NCI-H1694 treated with DMSO at 0.1 percent for 48 hours (cell line): ENCODE measurements at regions not wholly inside any gene's neighbourhood (a gene's known extent, or its start where the extent isn't known, plus 50 kb on each side); places are given as distances from the start of the nearest gene placed in this dataset.

Experiments
- DNase-seq: peaks from one replicate; lab custom pipeline; 2025; lab: John Stamatoyannopoulos, UW

DNA sequence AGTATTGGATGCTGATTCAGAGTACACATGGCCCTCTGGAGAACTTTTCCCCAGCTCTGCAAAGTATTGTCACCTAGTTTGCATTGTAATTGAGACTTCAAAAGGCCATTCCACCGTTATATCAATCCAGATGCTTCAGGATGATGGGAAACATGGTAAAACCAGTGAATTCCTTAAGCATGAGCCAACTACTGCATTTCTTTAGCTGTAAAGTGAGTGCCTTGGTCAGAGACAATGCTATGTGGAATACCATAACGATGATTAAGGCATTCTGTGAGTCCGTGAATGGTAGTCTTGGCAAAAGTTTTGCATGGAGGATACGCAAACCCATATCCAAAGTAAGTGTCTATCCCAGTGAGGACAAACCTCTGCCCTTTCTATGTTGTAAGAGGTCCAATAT lies 355.2 kb downstream of the DCAF12L2 start:
- no peak for DNase-seq

DNA sequence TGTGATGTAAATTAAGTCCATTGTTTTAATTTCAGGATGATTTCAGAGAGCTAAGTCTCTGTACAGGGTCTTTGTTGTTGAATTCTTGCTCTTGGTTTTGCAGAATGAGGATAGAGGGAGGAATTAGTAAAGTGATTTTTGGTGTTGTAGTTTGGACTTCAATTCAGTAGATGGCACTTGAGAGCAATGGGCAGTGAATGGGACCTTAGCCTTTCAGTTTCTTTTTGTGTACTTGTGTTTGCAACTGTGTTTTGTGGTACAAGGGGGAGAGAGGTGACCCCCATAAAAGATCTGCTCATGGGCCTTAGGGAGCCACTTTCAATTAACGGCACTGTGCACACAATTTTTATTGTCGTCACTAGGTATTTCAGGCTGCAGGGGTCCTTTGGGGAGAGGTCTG lies 340.0 kb downstream of the DCAF12L2 start:
- DNase-seq: no peak

DNA sequence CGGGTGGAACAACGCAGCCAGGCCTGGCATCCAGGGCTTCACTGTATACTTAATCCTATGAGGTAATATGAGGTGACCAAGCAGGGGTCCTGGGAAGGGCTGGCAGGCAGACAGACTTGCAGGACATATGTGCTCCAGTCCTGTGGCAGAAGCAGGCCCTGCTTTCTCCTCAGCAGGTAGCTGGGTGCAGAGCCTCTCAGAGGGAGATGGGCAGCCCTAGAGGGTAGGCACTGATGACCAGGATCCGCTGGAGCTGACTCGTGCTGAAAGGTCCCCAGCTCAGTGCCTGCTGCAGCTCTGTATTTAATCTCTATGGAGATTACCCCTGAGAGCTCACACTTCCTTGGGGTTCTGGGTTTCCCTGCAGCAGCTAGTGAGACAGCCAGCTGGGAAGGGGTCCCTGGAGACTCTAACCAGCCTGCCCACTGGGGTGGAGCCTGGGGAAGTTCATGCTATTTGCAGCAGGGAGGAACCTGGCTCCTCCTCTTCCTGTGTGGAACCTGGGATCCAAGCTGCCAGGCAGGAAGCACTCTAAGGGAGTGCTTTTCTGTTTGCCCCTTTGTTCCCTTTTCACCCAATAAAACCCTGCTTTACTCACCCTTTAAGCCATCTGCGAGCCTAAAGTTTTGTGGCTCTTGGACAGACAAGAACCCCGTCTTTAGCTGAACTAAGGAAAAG lies 339.2 kb downstream of the DCAF12L2 start:
- no peak for DNase-seq

DNA sequence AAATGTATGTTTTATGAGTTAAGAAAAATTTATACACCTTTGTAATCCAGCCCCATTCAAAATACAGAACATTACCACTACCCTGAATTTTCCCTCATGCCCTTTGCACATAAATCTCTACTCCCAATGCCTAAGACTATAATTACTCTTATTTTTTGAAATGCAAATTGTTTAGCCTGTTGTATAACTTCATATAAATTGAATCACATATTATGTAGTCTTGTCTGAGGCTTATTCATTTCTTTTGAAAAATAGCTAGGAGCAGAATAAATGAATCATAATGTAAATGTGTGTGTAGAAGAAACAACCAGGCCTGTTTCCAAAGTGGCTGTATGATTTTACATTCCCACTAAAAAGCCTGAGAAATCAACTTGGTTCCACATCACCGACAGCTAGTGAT lies 319.8 kb downstream of the DCAF12L2 start:
- no peak for DNase-seq

DNA sequence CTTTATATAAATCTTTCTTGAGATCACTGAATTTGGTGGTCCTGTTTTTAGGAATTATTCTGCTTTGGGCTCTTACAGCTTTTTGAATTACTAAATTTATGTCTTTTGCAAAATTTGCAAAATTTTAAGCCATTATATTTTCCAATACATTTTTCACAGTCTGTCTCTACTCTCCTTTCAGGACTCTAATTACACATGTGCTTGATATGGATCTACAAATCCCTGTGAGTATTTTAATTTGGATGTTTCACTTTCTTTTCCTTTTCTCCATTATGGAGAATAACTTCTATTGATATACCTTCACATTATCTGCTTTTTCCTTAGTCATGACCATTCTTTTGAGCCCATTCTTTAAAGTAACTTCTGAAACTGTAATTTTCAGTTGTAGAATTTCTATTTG lies 315.4 kb downstream of the DCAF12L2 start:
- no peak for DNase-seq

DNA sequence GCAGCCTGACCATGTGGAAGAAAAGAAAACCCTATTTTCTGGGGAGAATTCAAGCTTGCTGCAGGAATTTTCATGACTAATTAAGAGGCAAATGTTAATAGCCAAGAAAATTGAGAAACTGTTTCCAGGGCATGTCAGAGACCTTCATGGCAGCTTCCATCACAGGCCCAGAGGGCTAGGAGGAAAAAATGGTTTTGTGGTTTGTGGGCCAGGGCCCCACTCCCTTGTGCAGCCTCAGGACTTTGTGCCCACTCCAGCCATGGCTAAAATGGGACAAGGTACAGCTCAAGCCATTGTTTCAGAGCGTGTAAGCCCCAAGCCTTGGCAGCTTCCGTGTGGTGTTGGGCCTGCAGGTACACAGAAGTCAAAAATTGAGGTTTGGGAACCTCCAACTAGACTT lies 282.9 kb downstream of the DCAF12L2 start:
- DNase-seq: no peak

DNA sequence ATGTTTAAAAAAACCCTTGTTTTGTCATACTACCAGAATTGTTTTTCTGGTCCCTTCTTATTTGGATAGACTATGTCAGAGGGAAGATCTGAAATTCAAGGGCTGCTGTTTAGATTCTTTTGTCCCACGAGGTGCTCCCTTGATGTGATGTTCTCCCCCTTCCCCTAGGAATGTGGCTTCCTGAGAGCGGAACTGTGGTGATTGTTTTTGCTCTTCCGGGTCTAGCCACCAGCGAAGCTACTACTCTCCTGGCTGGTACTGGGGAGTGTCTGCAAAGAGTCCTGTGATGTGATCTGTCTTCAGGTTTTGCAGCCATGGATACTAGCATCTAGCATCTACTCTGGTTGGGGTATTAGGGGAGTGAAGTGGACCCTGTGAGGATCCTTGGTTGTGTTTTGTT lies 271.1 kb downstream of the DCAF12L2 start:
- DNase-seq: no peak

DNA sequence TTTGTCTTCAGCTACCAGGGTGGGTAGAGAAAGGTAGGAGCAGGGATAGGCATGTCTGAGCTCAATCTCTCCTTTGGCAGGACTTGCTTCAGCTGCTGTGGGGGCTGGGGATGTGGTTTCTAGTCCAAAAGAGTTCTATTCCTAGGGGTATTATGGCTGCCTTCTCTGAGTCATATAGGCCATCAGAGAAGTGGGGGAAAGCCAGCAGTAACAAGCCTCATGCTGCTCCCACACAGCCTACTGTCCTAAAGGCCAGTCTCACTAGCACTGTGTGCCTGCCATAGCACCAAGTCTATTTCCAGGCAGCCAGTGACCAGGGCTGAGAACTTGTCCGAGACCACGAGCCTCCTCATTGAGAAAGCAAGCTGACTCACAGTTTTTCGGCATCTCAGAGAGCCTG lies 270.6 kb downstream of the DCAF12L2 start:
- DNase-seq: no peak

DNA sequence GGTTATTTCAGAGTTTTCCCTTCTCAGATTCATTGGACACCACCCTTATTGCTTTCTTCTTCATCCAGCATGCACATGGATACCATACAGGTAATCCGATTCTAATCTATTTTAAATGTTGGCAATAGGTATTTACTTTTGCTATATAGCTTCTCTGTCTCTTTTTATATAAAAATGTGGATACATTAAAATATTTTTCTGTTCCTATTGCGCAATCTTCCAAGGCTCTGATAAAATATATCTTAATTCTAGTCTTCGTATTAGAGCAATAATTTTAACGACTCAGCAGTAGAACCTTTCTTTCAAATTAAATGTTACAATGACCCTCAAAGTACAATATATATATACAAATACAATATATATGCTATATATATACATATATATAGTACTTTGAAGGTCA lies 239.8 kb downstream of the DCAF12L2 start:
- DNase-seq: no peak

DNA sequence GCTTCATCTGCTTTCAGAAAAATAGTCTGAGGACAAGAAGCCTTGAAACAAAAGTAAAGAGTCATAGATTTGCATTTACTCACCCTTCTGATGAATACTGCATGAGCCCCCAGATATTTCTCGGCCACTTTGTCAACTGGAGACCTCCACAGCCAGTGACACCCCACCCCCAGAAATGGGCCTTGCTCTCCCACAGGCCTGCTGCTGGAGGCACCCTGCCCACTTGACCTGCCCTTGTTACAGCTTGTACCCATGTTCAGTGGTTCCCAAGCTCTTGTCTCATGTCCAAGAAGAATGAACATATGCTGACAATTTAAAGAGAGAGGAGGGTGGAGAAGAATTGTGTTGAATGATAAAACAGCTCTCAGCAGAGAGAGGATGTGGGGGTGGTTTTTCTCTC lies 225.1 kb downstream of the DCAF12L2 start:
- DNase-seq: no peak

DNA sequence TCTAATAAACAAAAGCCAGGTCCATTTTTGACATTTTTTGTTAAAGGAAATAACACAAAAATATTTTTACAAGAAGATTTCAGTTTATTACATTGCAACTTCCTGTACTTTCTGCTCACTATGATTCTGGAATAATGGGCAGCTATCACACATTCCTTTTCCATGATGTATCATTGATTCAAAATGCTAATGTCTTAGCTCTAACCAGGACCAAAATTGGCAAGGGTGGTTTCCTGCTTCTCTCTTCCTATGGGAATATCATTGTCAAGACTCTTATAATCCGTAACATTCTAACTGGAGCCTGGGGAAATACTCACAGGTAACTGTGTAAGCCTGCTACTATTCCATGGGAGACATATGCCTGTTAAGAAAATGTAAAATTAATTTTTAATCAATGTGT lies 218.6 kb downstream of the DCAF12L2 start:
- no peak for DNase-seq

DNA sequence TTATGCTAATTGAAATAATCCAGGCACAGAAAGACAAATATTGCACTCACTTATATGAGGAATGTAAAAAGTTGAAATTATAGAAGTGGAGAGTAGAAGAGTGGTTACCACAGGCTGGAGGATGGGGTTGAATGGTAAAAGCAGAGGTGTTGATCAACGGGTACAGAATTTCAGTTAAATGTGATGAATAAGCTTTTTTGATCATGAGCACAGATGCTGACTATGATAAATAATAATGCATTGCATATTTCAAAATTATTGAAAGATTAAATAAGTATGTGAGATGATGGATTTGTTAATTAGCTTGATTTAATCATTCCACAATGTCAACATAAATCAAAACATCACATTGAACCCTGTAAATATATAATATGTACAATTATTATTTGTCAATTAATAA lies 213.1 kb downstream of the DCAF12L2 start:
- DNase-seq: no peak

DNA sequence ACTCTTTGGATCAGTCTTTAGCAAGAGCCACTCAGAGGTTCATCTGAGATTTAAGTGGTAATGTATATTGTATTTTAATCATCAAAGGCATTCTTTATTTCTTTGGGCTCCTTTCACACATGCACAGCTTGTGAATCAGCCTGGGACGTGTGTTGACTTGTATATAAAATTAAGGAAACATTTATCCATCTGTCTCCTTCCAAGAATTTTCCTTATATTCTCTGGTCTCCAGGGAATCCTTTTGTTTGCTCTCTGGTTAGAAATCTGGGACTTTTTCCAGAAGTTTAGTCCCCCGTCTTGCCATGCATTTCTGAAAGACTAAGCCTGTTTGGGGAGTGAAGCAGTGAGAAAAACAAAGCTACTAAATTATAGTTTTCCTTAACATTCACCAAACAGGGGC lies 212.3 kb downstream of the DCAF12L2 start:
- no peak for DNase-seq

DNA sequence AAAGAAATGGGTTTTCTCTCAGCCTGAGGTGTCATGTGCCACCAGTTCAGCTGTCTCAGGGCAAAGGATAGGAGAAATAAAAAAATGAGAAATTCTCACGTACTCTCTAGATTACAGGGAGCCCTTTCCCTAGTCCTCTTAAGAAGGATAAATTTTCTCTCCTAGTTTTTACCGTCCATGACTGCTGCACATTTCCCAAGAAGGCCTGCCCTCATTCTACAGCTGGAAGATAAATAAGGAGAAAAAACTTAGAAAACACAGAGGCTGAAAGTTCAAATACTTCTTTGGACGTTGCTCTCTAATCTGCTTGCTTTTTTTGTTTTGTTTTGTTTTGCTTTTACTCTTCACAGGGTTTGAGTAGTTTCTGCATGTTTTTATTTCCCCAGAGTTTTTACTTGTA lies 211.9 kb downstream of the DCAF12L2 start:
- no peak for DNase-seq

DNA sequence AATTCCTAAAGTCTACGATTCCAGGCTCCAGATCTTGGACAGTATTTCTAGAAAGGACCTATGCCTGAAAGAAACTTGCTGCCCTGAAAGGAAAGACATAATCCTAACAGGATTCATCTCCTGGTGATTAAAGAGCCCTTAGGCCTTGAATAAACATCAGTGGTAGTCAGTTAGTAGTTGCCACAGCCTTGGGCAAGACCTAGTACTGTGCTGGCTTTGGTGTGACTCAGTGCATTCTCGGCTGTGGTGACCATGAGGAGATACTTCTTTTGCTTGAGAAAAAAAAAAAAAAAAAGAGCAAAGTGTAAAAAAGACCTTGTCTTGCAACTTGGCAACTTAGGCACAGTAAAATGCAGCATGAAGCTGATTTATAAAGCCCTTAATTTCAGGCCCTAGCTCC lies 188.2 kb downstream of the DCAF12L2 start:
- no peak for DNase-seq

DNA sequence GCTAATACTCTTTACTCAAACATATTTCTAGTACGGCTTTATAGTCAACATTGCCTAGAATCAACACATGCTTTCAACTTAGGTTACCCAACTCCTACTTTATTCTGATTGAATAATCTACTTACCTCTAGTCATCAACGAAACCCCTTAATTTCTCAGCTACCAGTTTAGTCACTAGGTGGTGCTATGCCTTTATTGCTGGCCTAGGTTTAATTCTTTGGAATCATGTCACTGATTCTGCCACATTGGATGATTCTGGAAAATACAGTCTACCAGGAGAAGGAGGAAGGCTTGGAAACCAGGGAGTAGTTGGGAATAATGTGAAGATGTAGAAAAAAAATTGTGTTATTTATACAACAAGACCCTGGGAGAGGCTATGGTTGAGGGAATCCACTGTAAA lies 167.7 kb downstream of the DCAF12L2 start:
- DNase-seq: peak; percentile 4

DNA sequence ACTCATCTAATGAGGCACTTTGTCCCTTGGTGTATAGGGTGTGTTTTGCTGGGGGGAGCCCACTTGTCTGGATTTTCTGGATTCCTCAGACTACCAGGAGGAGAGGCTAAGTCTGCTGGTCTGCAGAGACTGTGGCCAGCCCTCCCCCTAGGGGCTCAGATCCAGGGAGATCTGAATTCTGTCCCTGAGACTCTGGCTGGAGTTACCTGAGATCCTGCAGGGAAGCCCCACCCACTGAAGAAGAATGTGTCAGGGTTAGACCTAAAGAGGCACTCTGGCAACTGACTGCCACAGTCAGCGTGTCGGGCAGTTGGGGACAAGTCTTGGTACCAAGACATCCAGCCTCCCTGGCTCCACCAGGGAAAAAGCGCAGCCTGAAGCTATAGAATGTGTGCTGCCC lies 138.9 kb downstream of the DCAF12L2 start:
- no peak for DNase-seq

DNA sequence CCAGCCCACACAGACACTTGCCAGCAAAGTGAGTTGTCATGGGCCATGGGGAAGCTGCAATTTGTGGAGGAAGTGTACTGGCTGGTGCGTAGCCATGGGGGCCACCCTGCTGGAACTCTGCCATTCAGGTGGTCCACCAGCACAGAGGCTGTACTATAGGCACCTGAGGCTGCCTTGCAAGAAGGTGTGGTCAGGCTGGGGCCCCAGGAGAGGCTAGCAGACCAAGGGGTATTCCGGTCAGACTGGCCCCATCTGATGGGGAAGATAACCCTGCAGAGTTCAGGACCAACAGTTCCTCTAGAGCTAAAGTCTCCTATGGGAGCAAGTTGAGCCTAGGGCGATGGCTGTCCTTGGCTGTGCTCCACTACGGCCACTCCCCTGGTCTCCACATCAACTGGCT lies 136.1 kb downstream of the DCAF12L2 start:
- no peak for DNase-seq

DNA sequence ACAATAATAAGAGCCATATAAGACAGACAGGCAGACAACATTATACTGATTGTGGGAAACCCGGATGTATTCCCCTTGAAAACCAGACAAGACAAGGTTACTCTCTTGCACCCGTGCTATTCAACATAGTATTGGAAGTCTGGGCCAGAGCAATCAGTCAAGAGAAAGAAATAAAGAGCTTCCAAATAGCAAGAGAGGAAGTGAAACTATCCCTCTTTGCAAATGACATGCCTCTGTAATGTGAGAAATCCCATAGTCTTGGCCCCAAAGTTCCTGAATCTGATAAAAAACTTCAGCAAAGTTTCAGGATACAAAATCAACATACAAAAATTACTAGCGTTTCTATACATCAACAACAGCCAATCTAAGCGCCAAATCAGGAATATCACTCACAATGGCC lies 102.1 kb downstream of the DCAF12L2 start:
- DNase-seq: no peak

DNA sequence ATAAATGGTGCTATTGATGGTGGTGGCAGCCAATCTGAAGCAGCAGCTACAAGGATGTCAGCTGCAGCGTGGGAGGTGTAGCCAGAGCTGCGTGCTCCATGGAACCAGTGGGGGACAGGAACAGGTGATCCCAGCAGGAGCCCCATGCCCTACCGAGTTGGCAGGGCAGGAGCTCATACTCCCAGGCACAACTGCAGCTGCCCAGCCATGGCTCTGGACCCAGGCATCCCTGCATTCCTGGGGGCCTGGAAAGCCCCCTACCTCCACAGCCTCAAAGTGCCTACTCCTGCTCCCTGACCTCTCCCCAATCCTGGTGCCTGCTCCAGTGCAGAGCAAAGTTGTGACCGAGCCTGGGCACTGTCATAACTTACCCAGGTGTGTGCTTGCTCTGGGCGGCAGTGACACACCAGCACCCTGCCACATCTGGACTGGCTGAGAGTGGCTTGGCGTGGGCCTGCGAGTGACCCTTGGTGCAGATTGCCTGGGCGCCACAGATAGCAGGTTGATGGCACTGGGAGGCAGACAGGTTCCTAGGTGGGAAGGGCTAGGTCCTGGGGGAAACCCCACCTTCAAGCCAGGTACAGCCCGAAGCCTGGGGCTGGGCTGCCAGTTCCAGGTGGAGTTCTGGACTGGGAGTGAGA lies 101.1 kb downstream of the DCAF12L2 start:
- no peak for DNase-seq

DNA sequence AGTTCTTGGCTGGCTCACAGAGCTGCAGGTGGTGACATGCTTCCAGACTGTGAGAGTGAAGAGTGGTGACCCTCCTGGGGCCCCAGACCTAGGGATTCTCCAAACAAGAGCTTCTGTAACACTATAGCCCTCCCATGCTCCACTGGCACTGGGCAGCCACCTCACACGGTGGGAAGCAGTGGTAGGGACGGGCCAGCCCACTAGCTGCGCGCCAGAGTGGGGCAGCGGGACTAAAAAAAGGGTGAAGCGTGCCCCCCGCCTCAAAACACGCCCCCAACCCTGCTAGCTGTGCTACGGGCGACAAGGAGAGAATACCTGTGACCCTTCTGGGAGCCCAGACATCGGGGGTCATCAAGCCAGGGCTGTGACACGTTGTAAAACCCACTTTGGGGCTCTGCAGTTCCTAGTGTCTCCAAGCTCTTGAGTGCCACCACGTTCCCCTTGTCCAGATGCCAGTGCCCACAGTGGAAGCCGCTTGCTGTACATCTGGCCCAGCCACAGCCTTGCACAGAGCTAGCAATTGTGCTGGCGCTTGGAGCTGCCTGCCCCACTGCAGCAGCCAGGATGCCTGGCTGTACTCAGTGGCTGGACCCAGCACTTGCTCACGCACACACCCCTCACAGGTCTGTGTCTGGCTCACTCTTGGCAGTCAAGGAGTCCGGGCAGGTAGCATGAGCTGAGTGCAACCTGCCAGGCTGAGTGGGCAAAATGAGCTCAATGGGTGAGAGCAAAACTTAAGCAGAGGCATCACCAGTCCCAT lies 100.0 kb downstream of the DCAF12L2 start:
- DNase-seq: no peak
